ENCODE measurements at regions not wholly inside any gene's neighbourhood (a gene's known extent, or its start where the extent isn't known, plus 50 kb on each side); places are given as distances from the start of the nearest gene placed in this dataset.

- peaks cover 21% of the 10 kb centered on the region for H3K27me3 Mint-ChIP-seq (ENCODE audit: low read depth)
- TF ChIP-seq, protein P1, sequence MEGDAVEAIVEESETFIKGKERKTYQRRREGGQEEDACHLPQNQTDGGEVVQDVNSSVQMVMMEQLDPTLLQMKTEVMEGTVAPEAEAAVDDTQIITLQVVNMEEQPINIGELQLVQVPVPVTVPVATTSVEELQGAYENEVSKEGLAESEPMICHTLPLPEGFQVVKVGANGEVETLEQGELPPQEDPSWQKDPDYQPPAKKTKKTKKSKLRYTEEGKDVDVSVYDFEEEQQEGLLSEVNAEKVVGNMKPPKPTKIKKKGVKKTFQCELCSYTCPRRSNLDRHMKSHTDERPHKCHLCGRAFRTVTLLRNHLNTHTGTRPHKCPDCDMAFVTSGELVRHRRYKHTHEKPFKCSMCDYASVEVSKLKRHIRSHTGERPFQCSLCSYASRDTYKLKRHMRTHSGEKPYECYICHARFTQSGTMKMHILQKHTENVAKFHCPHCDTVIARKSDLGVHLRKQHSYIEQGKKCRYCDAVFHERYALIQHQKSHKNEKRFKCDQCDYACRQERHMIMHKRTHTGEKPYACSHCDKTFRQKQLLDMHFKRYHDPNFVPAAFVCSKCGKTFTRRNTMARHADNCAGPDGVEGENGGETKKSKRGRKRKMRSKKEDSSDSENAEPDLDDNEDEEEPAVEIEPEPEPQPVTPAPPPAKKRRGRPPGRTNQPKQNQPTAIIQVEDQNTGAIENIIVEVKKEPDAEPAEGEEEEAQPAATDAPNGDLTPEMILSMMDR (IDR thresholded peaks at IDR 0.05), result no peak
- no peak overlapping the region for H3K4me3 Mint-ChIP-seq (ENCODE audit: unreplicated experiment)
- H3K27ac Mint-ChIP-seq (ENCODE audit: unreplicated experiment), result no peak overlapping the region
- no peaks in the 10 kb centered on the region for H3K36me3 Mint-ChIP-seq (ENCODE audit: low read depth)
- no peak for DNase-seq (ENCODE audit: low spot score)
- H3K9me3 Mint-ChIP-seq (ENCODE audit: low read depth), result no peaks in the 10 kb centered on the region
- no peaks in the 10 kb centered on the region for H3K4me1 Mint-ChIP-seq (ENCODE audit: low read depth)
These were observed 65.0 kb upstream of the ONECUT1 start for GRCh38 chr15:52855157-52855556.

- peaks cover 15% of the 10 kb centered on the region for H3K27me3 Mint-ChIP-seq (ENCODE audit: low read depth)
- no peak for DNase-seq (ENCODE audit: low spot score)
- TF ChIP-seq, protein P1 (IDR thresholded peaks at IDR 0.05), result no peak
- H3K36me3 Mint-ChIP-seq (ENCODE audit: low read depth), result no peaks in the 10 kb centered on the region
- H3K9me3 Mint-ChIP-seq (ENCODE audit: low read depth), result peaks cover 5% of the 10 kb centered on the region
- no peak overlapping the region for H3K27ac Mint-ChIP-seq (ENCODE audit: unreplicated experiment)
- no peak overlapping the region for H3K4me3 Mint-ChIP-seq (ENCODE audit: unreplicated experiment)
- H3K4me1 Mint-ChIP-seq (ENCODE audit: low read depth), result no peaks in the 10 kb centered on the region
These were observed 54.7 kb upstream of the ONECUT1 start for GRCh38 chr15:52844823-52845222.
